HFFc6 (cell line): ENCODE measurements at regions not wholly inside any gene's neighbourhood (a gene's known extent, or its start where the extent isn't known, plus 50 kb on each side); places are given as distances from the start of the nearest gene placed in this dataset.

Source experiments
- DNase-seq: peaks from one replicate; pipeline ENCODE4 v3.0.0-alpha.2; 2018
- H3K27ac Mint-ChIP-seq: 2 replicates; pipeline ENCODE4 v1.8.0; 2020; ENCODE audit warnings: mild to moderate bottlenecking, mixed read lengths
- H3K27me3 Mint-ChIP-seq: 2 replicates; pipeline ENCODE4 v1.8.0; 2021; ENCODE audit warnings: mild to moderate bottlenecking, moderate library complexity, mixed read lengths; ENCODE audit not compliant: insufficient read depth
- H3K36me3 Mint-ChIP-seq: 2 replicates; pipeline ENCODE4 v1.8.0; 2021; ENCODE audit warnings: low read depth, mixed read lengths
- H3K4me1 Mint-ChIP-seq: 2 replicates; pipeline ENCODE4 v1.8.0; 2020; ENCODE audit warnings: low read depth, mixed read lengths
- H3K4me3 Mint-ChIP-seq: 2 replicates; pipeline ENCODE4 v1.8.0; 2020; ENCODE audit warnings: mild to moderate bottlenecking, moderate library complexity, mixed read lengths
- H3K9me3 Mint-ChIP-seq: 2 replicates; pipeline ENCODE4 v1.8.0; 2020; ENCODE audit warnings: mild to moderate bottlenecking, mixed read lengths
- CTCF ChIP-seq: fragments of 200-600 bp; sonication (generic); IDR thresholded peaks from 2 replicates; pipeline ENCODE4 v1.5.0; 2021; ENCODE audit warnings: antibody characterized with exemption, mild to moderate bottlenecking

GRCh38 chr4:64613046-64613445, 203.8 kb upstream of the TECRL start:
- H3K27ac Mint-ChIP-seq, result no peak overlapping the region

GRCh38 chr4:64598066-64598465, 188.8 kb upstream of the TECRL start:
- Mint-ChIP-seq H3K4me1 (no peaks in the 10 kb centered on the region), H3K4me3 (no peak overlapping the region), H3K27ac (no peak overlapping the region), H3K27me3 (no peaks in the 10 kb centered on the region), H3K9me3 (peaks cover 8% of the 10 kb centered on the region), H3K36me3 (no peaks in the 10 kb centered on the region)
- no peak for TF ChIP-seq CTCF
- DNase-seq, result no peak

More at GRCh38 chr4:64613046-64613445, 203.8 kb upstream of the TECRL start:
- peaks cover 4% of the 10 kb centered on the region; the same call in 1 of the 2 replicates for H3K9me3 Mint-ChIP-seq
- H3K27me3 Mint-ChIP-seq, result no peaks in the 10 kb centered on the region
- no peak for DNase-seq
- no peak for TF ChIP-seq CTCF
- no peaks in the 10 kb centered on the region for H3K36me3 Mint-ChIP-seq
- H3K4me3 Mint-ChIP-seq, result no peak overlapping the region
- H3K4me1 Mint-ChIP-seq, result no peaks in the 10 kb centered on the region

- no peaks in the 10 kb centered on the region for H3K27me3 Mint-ChIP-seq
- H3K27ac Mint-ChIP-seq, result no peak overlapping the region
- no peaks in the 10 kb centered on the region for H3K4me1 Mint-ChIP-seq
- no peak for TF ChIP-seq CTCF
- H3K4me3 Mint-ChIP-seq, result no peak overlapping the region
- H3K36me3 Mint-ChIP-seq, result no peaks in the 10 kb centered on the region
- peaks cover 26% of the 10 kb centered on the region for H3K9me3 Mint-ChIP-seq
- DNase-seq, result no peak
These were observed 185.5 kb upstream of the TECRL start for GRCh38 chr4:64594723-64595122.

GRCh38 chr4:64588507-64588906, 179.3 kb upstream of the TECRL start:
- Mint-ChIP-seq H3K4me1 (no peaks in the 10 kb centered on the region), H3K27ac (no peak overlapping the region), H3K27me3 (no peaks in the 10 kb centered on the region), H3K36me3 (no peaks in the 10 kb centered on the region), H3K4me3 (no peak overlapping the region), H3K9me3 (peaks cover 26% of the 10 kb centered on the region)
- DNase-seq, result no peak
- no peak for TF ChIP-seq CTCF

GRCh38 chr4:64584981-64585557, 175.8 kb upstream of the TECRL start:
- TF ChIP-seq CTCF, result peak; percentile 87
- no peak for DNase-seq
- Mint-ChIP-seq H3K27ac (no peak overlapping the region), H3K4me3 (no peak overlapping the region), H3K36me3 (no peaks in the 10 kb centered on the region), H3K27me3 (no peaks in the 10 kb centered on the region; the same call in 1 of the 2 replicates), H3K4me1 (no peaks in the 10 kb centered on the region), H3K9me3 (peaks cover 7% of the 10 kb centered on the region)

GRCh38 chr4:64584125-64584524, 174.9 kb upstream of the TECRL start:
- no peaks in the 10 kb centered on the region; the same call in 1 of the 2 replicates for H3K27me3 Mint-ChIP-seq
- no peaks in the 10 kb centered on the region for H3K4me1 Mint-ChIP-seq
- no peak overlapping the region for H3K27ac Mint-ChIP-seq
- peaks cover 7% of the 10 kb centered on the region; the same call in 1 of the 2 replicates for H3K9me3 Mint-ChIP-seq
- no peak for TF ChIP-seq CTCF
- H3K36me3 Mint-ChIP-seq, result no peaks in the 10 kb centered on the region
- DNase-seq, result no peak
- no peak overlapping the region for H3K4me3 Mint-ChIP-seq
